ENCODE measurements at regions not wholly inside any gene's neighbourhood (a gene's known extent, or its start where the extent isn't known, plus 50 kb on each side); places are given as distances from the start of the nearest gene placed in this dataset.

DNA sequence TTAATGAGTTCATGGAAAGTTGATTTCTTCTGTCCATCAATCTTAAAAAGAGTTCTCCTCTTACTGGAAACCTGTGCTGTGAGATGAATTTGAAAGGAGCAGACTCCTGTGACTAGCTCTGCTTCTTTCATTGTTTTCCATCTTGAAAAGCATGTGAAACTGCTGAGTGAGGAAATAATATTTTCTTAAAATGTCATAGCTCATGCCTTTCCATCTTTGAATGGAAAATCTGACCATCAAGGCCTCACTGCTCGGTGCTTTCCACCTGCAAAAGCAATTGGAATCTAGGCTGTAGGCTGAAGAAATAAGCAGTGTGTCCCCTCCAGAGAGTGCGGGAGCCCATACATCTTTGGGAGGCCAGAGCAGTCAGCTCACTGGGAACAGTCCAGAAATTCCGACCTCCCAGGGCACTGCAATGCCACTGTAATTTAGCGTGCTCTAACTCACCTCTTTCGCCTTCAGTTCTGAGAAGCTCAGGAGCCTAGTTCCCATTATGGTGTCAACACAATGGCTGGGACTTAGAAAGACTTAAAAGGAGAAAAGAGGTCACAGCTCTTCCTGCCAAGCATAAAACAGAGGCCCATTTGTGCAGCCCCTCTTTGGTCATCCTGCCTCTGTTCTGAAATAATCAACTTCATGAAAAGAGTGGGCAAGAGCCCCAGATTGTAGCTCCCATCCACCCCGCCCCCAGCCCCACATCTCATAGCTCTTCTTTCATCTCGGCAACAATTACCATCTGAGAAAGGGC, 50.4 kb upstream of the F3 start:
- DNase-seq: no peak
- Histone ChIP-seq H3K27me3 (no peaks in the 10 kb centered on the region), H3K27ac (no peak overlapping the region), H3K9me3 (no peaks in the 10 kb centered on the region), H3K36me3 (no peaks in the 10 kb centered on the region), H3K4me3 (no peak overlapping the region), H3K4me1 (no peaks in the 10 kb centered on the region)
- intact Hi-C loops (cut with DNase I; ENCODE audit: low total_unique reads): loop anchor here (10.0 kb wide), 1 partner anchor 47 kb away; the partner anchor contains the start of gene F3
- TF ChIP-seq, protein P1, sequence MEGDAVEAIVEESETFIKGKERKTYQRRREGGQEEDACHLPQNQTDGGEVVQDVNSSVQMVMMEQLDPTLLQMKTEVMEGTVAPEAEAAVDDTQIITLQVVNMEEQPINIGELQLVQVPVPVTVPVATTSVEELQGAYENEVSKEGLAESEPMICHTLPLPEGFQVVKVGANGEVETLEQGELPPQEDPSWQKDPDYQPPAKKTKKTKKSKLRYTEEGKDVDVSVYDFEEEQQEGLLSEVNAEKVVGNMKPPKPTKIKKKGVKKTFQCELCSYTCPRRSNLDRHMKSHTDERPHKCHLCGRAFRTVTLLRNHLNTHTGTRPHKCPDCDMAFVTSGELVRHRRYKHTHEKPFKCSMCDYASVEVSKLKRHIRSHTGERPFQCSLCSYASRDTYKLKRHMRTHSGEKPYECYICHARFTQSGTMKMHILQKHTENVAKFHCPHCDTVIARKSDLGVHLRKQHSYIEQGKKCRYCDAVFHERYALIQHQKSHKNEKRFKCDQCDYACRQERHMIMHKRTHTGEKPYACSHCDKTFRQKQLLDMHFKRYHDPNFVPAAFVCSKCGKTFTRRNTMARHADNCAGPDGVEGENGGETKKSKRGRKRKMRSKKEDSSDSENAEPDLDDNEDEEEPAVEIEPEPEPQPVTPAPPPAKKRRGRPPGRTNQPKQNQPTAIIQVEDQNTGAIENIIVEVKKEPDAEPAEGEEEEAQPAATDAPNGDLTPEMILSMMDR (IDR thresholded peaks at IDR 0.05 in 4 of 5, conservative IDR thresholded peaks at IDR 0.05 in 1 of 5): no peak
- TF ChIP-seq POLR2A (IDR thresholded peaks at IDR 0.05): no peak
- in situ Hi-C loops (cut with MboI; ENCODE audit: low sequenced_read_pairs in 4 of 4): no loop called here
- ATAC-seq: no peak

MicroRNA genes in the stretch of these regions (microRNA counts, 767-probe panel; counts per million panel counts)
- 9,027 to 9,596 counts per million in 2 donors for microRNA hsa-miR-378g

Small RNAs in the stretch of these regions (microRNA-seq; reads per million reads assigned to microRNA genes)
- gene MIR378G (ENCODE audit: borderline replicate concordance in 2 of 2): 0 reads per million in 2 donors
